Activated CD4-positive, alpha-beta T cell treated with anti-CD3 and anti-CD28 coated beads, Interleukin-2, Interleukin-4, amounts not matched to agents 100 ng/mL and 50 ng/mL, durations not matched to agents 16 hours and 8 hours (primary cell): ENCODE measurements at regions not wholly inside any gene's neighbourhood (a gene's known extent, or its start where the extent isn't known, plus 50 kb on each side); places are given as distances from the start of the nearest gene placed in this dataset.

Source experiments
- DNase-seq: peaks from one replicate; pipeline ENCODE4 v3.0.0-alpha.2; 2020; ENCODE audit warnings: low spot score

GRCh38 chr20:51095633-51096521, 73.0 kb upstream of the KCNG1 start:
- DNase-seq = no peak

GRCh38 chr20:51094221-51094620, 71.3 kb upstream of the KCNG1 start:
- no peak for DNase-seq

- DNase-seq = no peak
Observed at GRCh38 chr20:51093240-51093763, 70.4 kb upstream of the KCNG1 start.

GRCh38 chr20:51092338-51092737, 69.4 kb upstream of the KCNG1 start:
- no peak for DNase-seq

GRCh38 chr20:51091406-51092195, 68.7 kb upstream of the KCNG1 start:
- DNase-seq = no peak

- no peak for DNase-seq
Observed at GRCh38 chr20:51089840-51090239, 66.9 kb upstream of the KCNG1 start.

GRCh38 chr20:51089272-51089781, 66.4 kb upstream of the KCNG1 start:
- DNase-seq = no peak

GRCh38 chr20:51087266-51087665, 64.4 kb upstream of the KCNG1 start:
- no peak for DNase-seq

- DNase-seq = no peak
Observed at GRCh38 chr20:51085769-51086168, 62.9 kb upstream of the KCNG1 start.

GRCh38 chr20:51084593-51085377, 61.9 kb upstream of the KCNG1 start:
- no peak for DNase-seq

- no peak for DNase-seq
Observed at GRCh38 chr20:51083447-51083846, 60.5 kb upstream of the KCNG1 start.

GRCh38 chr20:51082988-51083387, 60.1 kb upstream of the KCNG1 start:
- no peak for DNase-seq

GRCh38 chr20:51080516-51080915, 57.6 kb upstream of the KCNG1 start:
- no peak for DNase-seq

GRCh38 chr20:51079488-51079887, 56.6 kb upstream of the KCNG1 start:
- no peak for DNase-seq

GRCh38 chr20:51077686-51078060, 54.8 kb upstream of the KCNG1 start:
- DNase-seq = no peak

- DNase-seq = no peak
Observed at GRCh38 chr20:51076786-51077685, 54.1 kb upstream of the KCNG1 start.

GRCh38 chr20:51074062-51074461, 51.2 kb upstream of the KCNG1 start:
- DNase-seq = no peak
